ENCODE measurements at regions not wholly inside any gene's neighbourhood (a gene's known extent, or its start where the extent isn't known, plus 50 kb on each side); places are given as distances from the start of the nearest gene placed in this dataset.

- no peaks in the 10 kb centered on the region for H3K9me3 ChIP-seq
- H3K27ac ChIP-seq: peak overlapping the region; percentile 54
- peaks cover 27% of the 10 kb centered on the region for H3K36me3 ChIP-seq
- peaks cover 20% of the 10 kb centered on the region for H3K4me1 ChIP-seq
- 37% methylated on average over 4 of the region's 4 CpGs for WGBS
- no peaks in the 10 kb centered on the region for H3K27me3 ChIP-seq
- TF ChIP-seq POLR2A (IDR thresholded peaks at IDR 0.05): no peak
- no peak for DNase-seq (ENCODE audit: low spot score in 2 of 2)
- no peak overlapping the region for H3K4me3 ChIP-seq
Observed at GRCh38 chr6:25112322-25112773, 166.8 kb upstream of the CARMIL1 start.

GRCh38 chr6:25113436-25113835 is 165.7 kb upstream of the CARMIL1 start:
- TF ChIP-seq POLR2AphosphoS5 (IDR thresholded peaks at IDR 0.05) (no peak), CTCF (IDR thresholded peaks at IDR 0.05) (no peak), EP300 (IDR thresholded peaks at IDR 0.05) (no peak), POLR2A (IDR thresholded peaks at IDR 0.05) (no peak)
- DNase-seq (ENCODE audit: low spot score in 2 of 2): no peak
- WGBS: 89% methylated on average over 4 of the region's 4 CpGs
- H3K4me1 ChIP-seq: peaks cover 20% of the 10 kb centered on the region
- no peak overlapping the region for H3K4me3 ChIP-seq
- no peaks in the 10 kb centered on the region for H3K27me3 ChIP-seq
- H3K36me3 ChIP-seq: peaks cover 16% of the 10 kb centered on the region
- no peaks in the 10 kb centered on the region for H3K9me3 ChIP-seq
- H3K27ac ChIP-seq: no peak overlapping the region

- Histone ChIP-seq H3K4me3 (no peak overlapping the region), H3K9me3 (no peaks in the 10 kb centered on the region), H3K27me3 (no peaks in the 10 kb centered on the region), H3K4me1 (peaks cover 22% of the 10 kb centered on the region), H3K27ac (no peak overlapping the region), H3K36me3 (no peaks in the 10 kb centered on the region)
- WGBS: 88% methylated on average over 3 of the region's 3 CpGs
- TF ChIP-seq POLR2A (IDR thresholded peaks at IDR 0.05): no peak
- TF ChIP-seq CTCF (IDR thresholded peaks at IDR 0.05): no peak
- DNase-seq (ENCODE audit: low spot score in 2 of 2): no peak
Observed at GRCh38 chr6:25118038-25118437, 161.1 kb upstream of the CARMIL1 start.

DNA sequence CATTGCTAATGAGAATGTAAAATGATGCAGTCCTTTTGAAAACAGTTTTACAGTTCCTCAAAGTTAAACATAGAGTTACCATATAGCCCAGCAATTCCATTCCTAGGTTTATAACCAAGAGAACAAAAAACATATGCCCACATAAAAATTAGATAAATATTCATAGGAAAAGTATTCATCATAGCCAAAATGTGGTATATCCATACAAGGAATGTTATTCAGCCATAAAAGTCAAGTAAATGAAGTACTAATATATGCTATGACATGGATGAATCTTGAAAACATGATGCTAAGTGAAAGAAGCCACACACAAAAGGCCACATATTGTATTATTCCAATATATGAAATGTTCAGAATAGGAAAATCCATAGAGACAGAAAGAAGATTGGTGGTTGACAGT is 158.0 kb upstream of the CARMIL1 start:
- Histone ChIP-seq H3K4me3 (no peak overlapping the region), H3K9me3 (no peaks in the 10 kb centered on the region), H3K4me1 (peaks cover 18% of the 10 kb centered on the region), H3K27ac (peak overlapping the region; percentile 65), H3K27me3 (no peaks in the 10 kb centered on the region), H3K36me3 (no peaks in the 10 kb centered on the region)
- no peak for DNase-seq (ENCODE audit: low spot score in 2 of 2)
- TF ChIP-seq POLR2AphosphoS5 (IDR thresholded peaks at IDR 0.05): no peak
- TF ChIP-seq EP300 (IDR thresholded peaks at IDR 0.05): no peak
- TF ChIP-seq CTCF (IDR thresholded peaks at IDR 0.05): no peak
- TF ChIP-seq POLR2A (IDR thresholded peaks at IDR 0.05): no peak

DNA sequence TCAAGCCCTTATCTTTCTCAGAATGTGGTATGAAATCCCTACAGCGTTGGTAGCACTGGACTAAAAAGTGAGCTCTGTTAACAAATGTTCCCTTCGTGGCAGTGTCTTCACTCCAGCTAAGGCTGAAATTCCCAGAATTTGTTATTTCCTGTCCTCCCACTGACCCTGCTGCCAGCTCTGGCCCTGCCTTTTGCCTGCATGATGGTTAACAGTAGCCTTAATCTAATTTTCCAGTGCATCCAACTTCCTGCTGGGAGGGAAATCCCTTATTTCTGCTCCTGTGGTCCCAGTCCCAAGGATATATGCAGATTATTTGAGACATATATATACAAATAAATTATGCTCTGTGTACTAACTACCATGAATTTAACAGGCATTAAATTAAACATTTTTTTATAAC is 157.2 kb upstream of the CARMIL1 start:
- Histone ChIP-seq H3K36me3 (no peaks in the 10 kb centered on the region), H3K4me3 (no peak overlapping the region), H3K4me1 (peaks cover 22% of the 10 kb centered on the region), H3K27ac (peak overlapping the region; percentile 65), H3K27me3 (no peaks in the 10 kb centered on the region), H3K9me3 (no peaks in the 10 kb centered on the region)
- WGBS: 62% methylated on average over 2 of the region's 2 CpGs
- TF ChIP-seq EP300 (IDR thresholded peaks at IDR 0.05): no peak
- TF ChIP-seq POLR2AphosphoS5 (IDR thresholded peaks at IDR 0.05): peak in 1 of 3 donors; percentile 48
- DNase-seq (ENCODE audit: low spot score in 2 of 2): peak in 1 of 2 donors; percentile 66

GRCh38 chr6:25122622-25123237 is 156.4 kb upstream of the CARMIL1 start:
- H3K27me3 ChIP-seq: no peaks in the 10 kb centered on the region
- no peaks in the 10 kb centered on the region for H3K9me3 ChIP-seq
- TF ChIP-seq POLR2A (IDR thresholded peaks at IDR 0.05) (no peak), EP300 (IDR thresholded peaks at IDR 0.05) (no peak), POLR2AphosphoS5 (IDR thresholded peaks at IDR 0.05) (no peak), CTCF (IDR thresholded peaks at IDR 0.05) (no peak)
- 56% methylated on average over 3 of the region's 3 CpGs for WGBS
- DNase-seq (ENCODE audit: low spot score in 2 of 2): no peak
- peak overlapping the region; percentile 27 for H3K27ac ChIP-seq
- no peak overlapping the region for H3K4me3 ChIP-seq
- peaks cover 30% of the 10 kb centered on the region for H3K4me1 ChIP-seq
- no peaks in the 10 kb centered on the region for H3K36me3 ChIP-seq
